Activated CD8-positive, alpha-beta memory T cell treated with anti-CD3 and anti-CD28 coated beads for 48 hours (primary cell): ENCODE measurements at regions not wholly inside any gene's neighbourhood (a gene's known extent, or its start where the extent isn't known, plus 50 kb on each side); places are given as distances from the start of the nearest gene placed in this dataset.
"Not testable (repeated sequence)": the region's sequence is repeated elsewhere in the genome, so short reads cannot be mapped to it uniquely, and the experiment has no call there.

ENCODE experiments used
- DNase-seq, 3 experiments: peaks; one replicate each; pipeline ENCODE4 v3.0.0-alpha.2; 2020; ENCODE audit warnings: low read depth in 2 of 3, low spot score in 2 of 3

GRCh38 chr13:73647417-73647816 is 486.8 kb downstream of the KLF12 start:
- DNase-seq = no peak

GRCh38 chr13:73640476-73641179 is 493.6 kb downstream of the KLF12 start:
- not testable (repeated sequence) for DNase-seq

GRCh38 chr13:73635166-73635787 is 498.9 kb downstream of the KLF12 start:
- DNase-seq = no peak

- DNase-seq = no peak
These were observed 500.3 kb downstream of the KLF12 start for GRCh38 chr13:73633817-73634460.

- DNase-seq = no peak
These were observed 502.8 kb downstream of the KLF12 start for GRCh38 chr13:73631411-73631810.

- no peak for DNase-seq
These were observed 508.5 kb downstream of the KLF12 start for GRCh38 chr13:73625562-73626339.

GRCh38 chr13:73623281-73623680 is 510.9 kb downstream of the KLF12 start:
- no peak for DNase-seq

- DNase-seq = no peak
These were observed 511.8 kb downstream of the KLF12 start for GRCh38 chr13:73622381-73622780.

- DNase-seq = no peak
These were observed 515.8 kb downstream of the KLF12 start for GRCh38 chr13:73618275-73618865.

GRCh38 chr13:73616861-73617260 is 517.3 kb downstream of the KLF12 start:
- no peak for DNase-seq

GRCh38 chr13:73610799-73611592 is 523.2 kb downstream of the KLF12 start:
- no peak for DNase-seq

- no peak for DNase-seq
These were observed 525.3 kb downstream of the KLF12 start for GRCh38 chr13:73608711-73609485.

- no peak for DNase-seq
These were observed 526.1 kb downstream of the KLF12 start for GRCh38 chr13:73608157-73608516.

GRCh38 chr13:73607489-73608156 is 526.6 kb downstream of the KLF12 start:
- no peak for DNase-seq

- DNase-seq = no peak
These were observed 530.6 kb downstream of the KLF12 start for GRCh38 chr13:73603646-73604045.

- no peak for DNase-seq
These were observed 531.9 kb downstream of the KLF12 start for GRCh38 chr13:73602295-73602694.

GRCh38 chr13:73601708-73602107 is 532.5 kb downstream of the KLF12 start:
- DNase-seq = no peak

GRCh38 chr13:73599232-73600128 is 534.7 kb downstream of the KLF12 start:
- DNase-seq = no peak
